ENCODE measurements at regions not wholly inside any gene's neighbourhood (a gene's known extent, or its start where the extent isn't known, plus 50 kb on each side); places are given as distances from the start of the nearest gene placed in this dataset.

DNA sequence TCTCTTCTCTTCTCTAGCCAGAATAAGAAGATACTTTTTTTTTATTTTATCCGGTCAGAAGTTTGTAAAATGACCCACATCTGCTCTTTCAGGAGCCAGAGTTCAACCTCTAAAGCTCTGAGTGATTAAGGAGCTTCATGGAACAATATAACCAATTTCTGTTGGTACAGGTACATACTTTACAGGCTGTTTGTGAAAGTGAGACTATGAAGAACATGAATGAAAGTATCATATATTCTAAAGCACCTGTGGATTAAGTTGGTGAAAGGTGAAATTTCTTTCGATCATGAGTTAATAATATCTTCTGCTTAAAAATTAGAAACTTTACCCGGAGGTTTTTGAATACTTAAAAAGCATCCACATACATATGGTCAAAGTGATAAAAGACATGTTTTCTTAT is 65.2 kb downstream of the DMRT2 start:
- no peak for DNase-seq (ENCODE audit: low read depth)
- no peak for TF ChIP-seq CTCF (IDR thresholded peaks at IDR 0.05; ENCODE audit: low read depth, low read length, missing control alignments)
- H3K4me3 ChIP-seq (ENCODE audit: low read depth, low read length), result no peak overlapping the region

- TF ChIP-seq CTCF (IDR thresholded peaks at IDR 0.05; ENCODE audit: low read depth, low read length, missing control alignments), result no peak
- no peak for DNase-seq (ENCODE audit: low read depth)
- H3K4me3 ChIP-seq (ENCODE audit: low read depth, low read length), result no peak overlapping the region
These were observed 67.3 kb downstream of the DMRT2 start for GRCh38 chr9:1117439-1117838.

DNA sequence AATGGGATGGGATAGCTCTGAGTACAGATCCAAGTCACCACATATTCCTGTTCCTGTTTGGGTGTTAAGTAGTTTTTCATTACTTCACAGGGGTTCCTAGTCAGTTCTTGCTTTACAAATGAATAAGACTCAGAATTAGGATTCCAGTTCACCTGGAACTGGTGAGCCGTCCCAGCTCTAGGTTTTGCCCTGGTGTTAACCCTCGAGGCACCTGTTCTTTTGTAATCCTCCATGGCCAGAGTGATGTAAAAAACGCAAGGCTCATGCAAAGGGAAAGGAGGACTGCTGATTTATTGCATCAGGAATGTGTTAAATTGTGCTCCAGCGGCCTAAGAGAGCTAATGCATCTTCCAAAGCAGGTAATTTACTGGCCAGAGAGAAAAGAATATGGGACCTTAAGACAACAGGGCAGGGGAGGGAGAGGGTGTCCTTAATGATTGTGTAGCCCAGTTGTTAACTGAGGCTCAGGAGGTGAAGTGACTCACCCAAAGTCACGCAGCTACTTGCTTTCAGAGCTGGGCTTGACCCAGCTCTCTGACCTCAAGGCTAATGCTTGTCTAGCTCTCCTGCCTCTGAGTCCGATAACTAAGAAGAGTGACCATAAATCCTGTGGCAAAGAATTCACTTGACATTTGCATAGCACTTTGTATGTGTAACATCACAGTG is 70.5 kb downstream of the DMRT2 start:
- DNase-seq (ENCODE audit: low read depth), result no peak
- no peak overlapping the region for H3K4me3 ChIP-seq (ENCODE audit: low read depth, low read length)
- no peak for TF ChIP-seq CTCF (IDR thresholded peaks at IDR 0.05; ENCODE audit: low read depth, low read length, missing control alignments)

DNA sequence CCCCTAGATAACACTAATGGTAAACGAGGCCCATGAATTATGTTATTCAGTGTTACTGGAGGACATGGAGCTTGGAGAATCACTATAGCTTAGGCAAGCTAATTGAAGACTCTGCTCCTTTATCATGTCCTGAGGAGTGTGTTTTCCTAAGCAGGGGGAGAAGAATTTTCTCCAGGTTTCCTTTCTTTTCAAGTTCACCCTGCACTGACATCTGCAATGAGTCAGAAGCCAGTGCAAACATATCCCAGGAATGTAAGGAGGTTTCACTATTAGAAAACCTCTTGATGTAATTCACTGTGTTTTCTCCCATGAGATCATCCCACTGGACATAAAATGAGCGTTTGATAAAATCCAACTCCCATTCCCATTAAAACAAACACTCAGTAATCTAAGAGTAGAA is 75.6 kb downstream of the DMRT2 start:
- H3K4me3 ChIP-seq (ENCODE audit: low read depth, low read length), result no peak overlapping the region
- TF ChIP-seq CTCF (IDR thresholded peaks at IDR 0.05; ENCODE audit: low read depth, low read length, missing control alignments), result no peak
- DNase-seq (ENCODE audit: low read depth), result no peak

GRCh38 chr9:1128046-1128445 is 77.9 kb downstream of the DMRT2 start:
- TF ChIP-seq CTCF (IDR thresholded peaks at IDR 0.05; ENCODE audit: low read depth, low read length, missing control alignments), result no peak
- no peak for DNase-seq (ENCODE audit: low read depth)
- no peak overlapping the region for H3K4me3 ChIP-seq (ENCODE audit: low read depth, low read length)

DNA sequence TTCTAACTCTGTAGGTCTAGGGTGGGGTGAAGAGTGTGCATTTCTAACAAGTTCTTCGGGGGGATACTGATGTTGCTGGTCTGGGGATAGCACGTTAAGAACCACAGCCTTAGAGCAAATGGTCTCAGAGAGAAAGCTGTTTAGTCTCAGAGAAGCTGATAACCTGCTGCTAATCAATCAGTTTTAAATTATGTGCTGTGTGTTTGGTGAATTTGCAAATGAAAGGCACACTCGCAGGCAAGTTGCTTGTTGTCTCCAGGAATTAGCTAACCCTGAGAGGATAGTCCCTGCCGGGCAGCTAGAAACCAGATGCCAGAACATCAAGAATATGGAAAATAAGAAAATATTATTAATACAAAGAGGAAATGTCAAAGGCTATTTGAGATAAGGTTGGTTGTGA is 79.2 kb downstream of the DMRT2 start:
- TF ChIP-seq CTCF (IDR thresholded peaks at IDR 0.05; ENCODE audit: low read depth, low read length, missing control alignments), result no peak
- no peak for DNase-seq (ENCODE audit: low read depth)
- H3K4me3 ChIP-seq (ENCODE audit: low read depth, low read length), result no peak overlapping the region

DNA sequence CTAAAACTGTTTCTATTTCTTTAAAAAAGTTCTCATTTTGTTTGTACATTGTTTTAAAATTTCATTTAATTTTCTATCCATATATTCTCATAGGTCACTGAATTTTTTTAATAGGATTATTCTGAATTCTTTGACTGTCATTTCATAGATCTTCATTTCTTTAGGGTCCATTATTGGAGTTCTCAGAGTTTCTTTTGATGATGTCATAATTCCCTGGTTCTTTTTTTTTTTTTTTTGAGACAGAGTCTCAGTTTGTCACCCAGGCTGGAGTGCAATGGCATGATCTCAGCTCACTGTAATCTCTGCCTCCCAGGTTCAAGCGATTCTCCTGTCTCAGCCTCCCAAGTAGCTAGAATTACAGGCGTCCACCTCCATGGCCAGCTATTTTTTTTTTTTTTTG is 89.9 kb downstream of the DMRT2 start:
- no peak for DNase-seq (ENCODE audit: low read depth)
- TF ChIP-seq CTCF (IDR thresholded peaks at IDR 0.05; ENCODE audit: low read depth, low read length, missing control alignments), result no peak

More for the DNA sequence above, 89.9 kb downstream of the DMRT2 start:
- H3K4me3 ChIP-seq (ENCODE audit: low read depth, low read length), result no peak overlapping the region

Measured in GM12864 (cell line).